22Rv1 (cell line): ENCODE measurements at regions not wholly inside any gene's neighbourhood (a gene's known extent, or its start where the extent isn't known, plus 50 kb on each side); places are given as distances from the start of the nearest gene placed in this dataset.

Experiments
- H3K27ac ChIP-seq: fragments of 450-650 bp; 2 replicates; pipeline ENCODE4 v1.5.1; 2017
- ZFX ChIP-seq: fragments of 450-650 bp; IDR thresholded peaks from 2 replicates; pipeline ENCODE4 v1.6.1; 2017; ENCODE audit warnings: antibody characterized with exemption, borderline replicate concordance
- TF ChIP-seq, protein P1 (sequence below): fragments of 450-650 bp; IDR thresholded peaks from 2 replicates; pipeline ENCODE4 v1.5.1; 2017; ENCODE audit warnings: mild to moderate bottlenecking

DNA sequence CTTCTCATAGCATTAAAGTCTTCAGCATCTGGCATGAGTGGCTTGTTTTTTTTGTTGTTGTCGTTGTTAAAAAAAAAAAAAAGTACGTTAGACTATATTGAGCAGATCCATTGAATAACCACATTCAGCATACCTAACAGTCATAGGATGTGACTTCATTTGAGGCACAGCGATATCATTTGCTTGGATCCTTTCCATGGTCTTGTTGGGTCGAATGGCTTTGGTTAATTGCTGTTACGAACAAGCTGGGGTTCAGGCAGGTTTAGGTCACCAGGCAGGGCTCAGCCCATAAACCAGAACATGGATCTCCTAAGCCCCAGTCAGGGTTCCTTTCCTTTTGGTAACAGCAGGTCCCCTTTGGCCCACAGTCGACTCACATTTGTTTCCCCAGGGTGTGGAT lies 76.2 kb downstream of the POLR2M start:
- H3K27ac ChIP-seq: no peak overlapping the region

DNA sequence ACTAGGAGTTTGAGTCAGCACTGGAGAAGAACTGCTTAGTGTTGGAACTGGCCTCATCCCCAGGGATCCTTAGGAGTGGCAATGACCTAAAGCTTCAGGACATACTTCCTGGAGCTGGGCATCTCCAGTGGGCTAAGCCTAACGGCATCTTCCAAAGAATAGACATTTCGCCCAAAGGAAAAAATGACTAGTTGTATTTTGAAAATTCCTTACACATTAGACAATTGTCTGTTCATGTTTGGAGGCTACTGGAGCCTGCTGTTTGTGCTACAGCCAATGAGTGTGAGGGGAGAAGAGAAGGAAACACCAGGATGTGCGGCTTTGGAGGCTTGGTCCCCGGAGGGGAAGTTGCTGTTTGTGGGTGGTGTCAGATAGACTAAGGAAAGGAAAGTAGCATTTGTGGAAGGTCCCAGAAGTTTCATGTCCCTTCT lies 77.6 kb downstream of the POLR2M start:
- no peak overlapping the region for H3K27ac ChIP-seq

More for the DNA sequence above, 76.2 kb downstream of the POLR2M start:
- TF ChIP-seq ZFX: no peak
- TF ChIP-seq, protein P1, sequence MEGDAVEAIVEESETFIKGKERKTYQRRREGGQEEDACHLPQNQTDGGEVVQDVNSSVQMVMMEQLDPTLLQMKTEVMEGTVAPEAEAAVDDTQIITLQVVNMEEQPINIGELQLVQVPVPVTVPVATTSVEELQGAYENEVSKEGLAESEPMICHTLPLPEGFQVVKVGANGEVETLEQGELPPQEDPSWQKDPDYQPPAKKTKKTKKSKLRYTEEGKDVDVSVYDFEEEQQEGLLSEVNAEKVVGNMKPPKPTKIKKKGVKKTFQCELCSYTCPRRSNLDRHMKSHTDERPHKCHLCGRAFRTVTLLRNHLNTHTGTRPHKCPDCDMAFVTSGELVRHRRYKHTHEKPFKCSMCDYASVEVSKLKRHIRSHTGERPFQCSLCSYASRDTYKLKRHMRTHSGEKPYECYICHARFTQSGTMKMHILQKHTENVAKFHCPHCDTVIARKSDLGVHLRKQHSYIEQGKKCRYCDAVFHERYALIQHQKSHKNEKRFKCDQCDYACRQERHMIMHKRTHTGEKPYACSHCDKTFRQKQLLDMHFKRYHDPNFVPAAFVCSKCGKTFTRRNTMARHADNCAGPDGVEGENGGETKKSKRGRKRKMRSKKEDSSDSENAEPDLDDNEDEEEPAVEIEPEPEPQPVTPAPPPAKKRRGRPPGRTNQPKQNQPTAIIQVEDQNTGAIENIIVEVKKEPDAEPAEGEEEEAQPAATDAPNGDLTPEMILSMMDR: no peak

DNA sequence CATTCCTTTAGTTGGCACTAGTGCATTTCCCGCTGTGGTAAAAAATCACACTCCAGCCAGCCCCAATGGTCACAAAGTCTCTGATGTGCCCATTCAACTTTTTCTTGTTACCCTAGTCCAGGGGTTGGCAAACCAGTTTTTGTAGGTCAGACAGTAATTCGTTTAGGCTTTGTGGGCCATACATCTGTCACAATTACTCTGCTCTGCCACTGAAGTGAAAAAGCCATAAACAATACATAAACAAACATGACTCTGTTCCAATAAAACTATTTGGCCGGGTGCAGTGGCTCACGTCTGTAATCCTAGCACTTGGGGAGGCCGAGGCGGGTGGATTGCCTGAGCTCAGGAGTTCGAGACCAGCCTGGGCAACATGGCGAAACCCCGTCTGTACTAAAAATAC lies 78.5 kb downstream of the POLR2M start:
- H3K27ac ChIP-seq: no peak overlapping the region
- TF ChIP-seq, protein P1: no peak
- no peak for TF ChIP-seq ZFX

More for the DNA sequence above, 77.6 kb downstream of the POLR2M start:
- no peak for TF ChIP-seq ZFX
- TF ChIP-seq, protein P1: no peak

DNA sequence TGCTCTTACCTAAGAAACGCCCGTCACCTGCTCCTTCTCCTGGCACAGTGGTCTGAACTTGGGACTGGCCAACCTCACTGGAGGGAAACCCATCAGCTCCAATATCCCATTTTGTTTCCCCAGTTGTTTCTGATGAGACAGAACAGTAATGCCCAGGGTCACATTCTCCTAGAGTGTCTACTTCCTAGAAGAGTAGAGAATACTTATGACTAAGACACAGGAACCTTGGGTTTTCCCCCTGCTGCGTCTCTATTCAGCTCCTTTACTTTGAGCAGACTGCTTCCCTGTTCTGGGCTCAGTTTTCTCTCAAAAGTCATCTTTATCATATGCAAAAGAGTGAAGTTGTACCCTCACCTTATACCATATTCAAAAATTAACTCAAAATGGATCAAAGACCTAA lies 79.4 kb downstream of the POLR2M start:
- no peak overlapping the region for H3K27ac ChIP-seq
- TF ChIP-seq, protein P1: no peak
- TF ChIP-seq ZFX: no peak

DNA sequence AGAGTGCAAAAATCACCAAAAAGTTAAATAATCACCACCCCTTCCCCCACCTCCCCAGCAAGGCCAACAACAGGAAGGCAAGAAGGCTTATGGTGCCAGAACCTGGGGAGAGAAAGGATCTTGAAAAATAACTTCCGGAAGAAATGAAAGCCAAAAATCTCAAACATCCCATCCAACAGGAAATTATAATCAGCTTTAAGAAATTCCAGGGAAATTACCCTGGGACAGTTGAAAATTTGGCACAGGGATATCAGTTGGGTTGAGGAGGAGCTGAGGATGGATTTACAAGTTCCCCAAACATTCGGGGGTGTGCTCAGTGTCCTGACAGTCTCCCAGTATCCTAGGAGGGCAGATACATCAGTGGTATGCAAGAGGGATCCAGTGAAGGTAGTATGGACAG lies 82.7 kb downstream of the POLR2M start:
- TF ChIP-seq ZFX: no peak
- TF ChIP-seq, protein P1: no peak
- H3K27ac ChIP-seq: no peak overlapping the region

DNA sequence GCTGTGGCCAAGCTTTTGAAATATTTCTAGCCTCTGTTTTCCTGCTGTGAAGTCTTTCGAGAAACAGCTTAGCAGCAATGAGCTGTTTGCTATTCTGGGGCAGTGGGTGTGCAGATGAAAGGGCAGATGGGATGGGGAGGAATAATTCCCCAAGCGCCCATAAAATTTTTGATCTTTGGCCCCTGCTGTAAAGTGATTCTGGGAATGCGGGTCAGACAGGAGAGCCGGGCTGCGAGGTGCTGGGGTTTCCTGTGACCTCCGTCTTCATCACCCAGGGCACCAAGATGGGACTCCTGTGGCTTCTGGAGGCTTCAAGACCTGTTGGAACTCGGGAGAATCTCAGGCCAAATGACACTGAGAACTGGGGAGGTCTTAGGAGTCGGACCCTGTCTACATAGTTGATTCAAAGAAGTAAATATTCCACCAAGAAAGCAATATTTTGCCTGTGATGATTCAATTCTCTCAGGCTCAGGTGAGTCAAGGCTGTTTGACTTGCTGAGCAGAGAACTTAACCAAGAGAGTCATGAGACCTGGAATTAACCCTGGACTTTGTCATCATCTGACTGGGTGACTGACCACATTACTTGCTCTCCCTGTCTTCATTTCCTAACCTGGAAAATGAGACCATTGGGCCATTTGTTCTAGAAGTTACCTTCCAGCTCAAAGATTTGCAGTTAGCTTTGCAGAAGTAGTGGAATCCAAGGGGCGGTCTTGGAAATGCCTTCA lies 86.4 kb downstream of the POLR2M start:
- no peak for TF ChIP-seq ZFX
- H3K27ac ChIP-seq: no peak overlapping the region

DNA sequence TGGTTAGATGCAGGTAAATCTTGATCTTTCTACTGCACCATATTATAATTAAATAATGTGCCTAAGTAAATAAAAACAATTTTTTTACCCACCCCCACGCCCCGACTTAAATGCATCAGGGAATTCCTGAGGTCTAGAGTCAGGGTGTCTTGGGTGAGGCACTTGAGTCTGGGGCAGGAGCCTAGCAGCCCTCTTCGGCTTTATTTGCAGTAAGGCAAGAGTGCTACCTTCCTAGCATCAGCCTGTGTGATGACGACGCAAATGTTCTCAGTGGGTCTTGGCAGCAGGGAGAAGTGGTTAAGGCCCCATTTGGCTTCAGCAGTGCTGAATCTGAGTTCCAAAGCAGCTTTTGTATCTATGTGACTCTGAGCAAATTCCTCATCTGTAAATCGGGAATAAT lies 88.7 kb downstream of the POLR2M start:
- H3K27ac ChIP-seq: no peak overlapping the region
- TF ChIP-seq, protein P1: no peak
- no peak for TF ChIP-seq ZFX
